ENCODE measurements at regions not wholly inside any gene's neighbourhood (a gene's known extent, or its start where the extent isn't known, plus 50 kb on each side); places are given as distances from the start of the nearest gene placed in this dataset.

DNA sequence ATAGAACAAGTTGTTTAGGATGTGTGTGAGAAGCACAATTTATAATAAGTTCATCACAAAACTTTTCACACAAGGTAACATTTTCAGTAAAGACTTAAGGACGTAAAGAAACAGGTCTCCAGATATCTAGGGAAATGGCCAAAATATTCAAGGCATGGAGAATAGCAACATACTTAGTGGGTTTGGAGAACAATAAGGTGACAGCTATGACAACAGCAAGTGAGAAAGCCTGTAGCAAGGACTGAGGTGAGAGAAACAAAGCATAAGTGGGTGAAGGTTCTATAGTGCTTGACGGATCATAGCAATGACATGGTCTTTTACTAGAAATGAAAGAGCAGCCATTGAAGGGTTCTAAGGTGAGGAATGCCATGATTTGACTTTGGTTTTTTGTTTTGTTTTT, 1337.3 kb downstream of the PCDH18 start:
- in situ Hi-C loops (cut with HindIII; ENCODE audit: low sequenced_read_pairs) = loop anchor here (5.0 kb wide), 1 partner anchor 52 kb away; no protein-coding TSS in a partner anchor

DNA sequence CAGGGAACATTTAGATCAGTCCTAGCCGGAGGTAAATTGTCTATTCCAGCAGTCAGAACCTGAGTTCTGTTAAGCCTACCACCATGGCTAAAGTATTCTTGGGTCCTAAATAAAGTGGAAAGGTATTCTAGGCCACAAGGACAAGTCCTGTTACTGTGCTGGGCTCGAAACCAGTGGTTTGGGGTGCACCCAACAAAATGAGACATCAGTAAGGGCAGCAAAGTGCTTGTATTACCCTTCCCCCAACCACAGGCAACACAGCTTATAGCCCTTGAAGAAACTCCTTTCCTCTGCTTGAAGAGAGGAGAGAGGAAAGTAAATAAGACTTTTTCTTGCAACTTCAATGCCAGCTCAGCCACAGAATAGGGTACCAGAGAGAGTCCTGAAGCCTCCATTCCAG, 1345.6 kb downstream of the PCDH18 start:
- in situ Hi-C loops (cut with HindIII; ENCODE audit: low sequenced_read_pairs) = no loop called here

- in situ Hi-C loops (cut with HindIII; ENCODE audit: low sequenced_read_pairs) = no loop called here
These were observed 1348.8 kb downstream of the PCDH18 start for GRCh38 chr4:136183513-136183912.

GRCh38 chr4:136156947-136157346, 1375.3 kb downstream of the PCDH18 start:
- in situ Hi-C loops (cut with HindIII; ENCODE audit: low sequenced_read_pairs) = no loop called here

DNA sequence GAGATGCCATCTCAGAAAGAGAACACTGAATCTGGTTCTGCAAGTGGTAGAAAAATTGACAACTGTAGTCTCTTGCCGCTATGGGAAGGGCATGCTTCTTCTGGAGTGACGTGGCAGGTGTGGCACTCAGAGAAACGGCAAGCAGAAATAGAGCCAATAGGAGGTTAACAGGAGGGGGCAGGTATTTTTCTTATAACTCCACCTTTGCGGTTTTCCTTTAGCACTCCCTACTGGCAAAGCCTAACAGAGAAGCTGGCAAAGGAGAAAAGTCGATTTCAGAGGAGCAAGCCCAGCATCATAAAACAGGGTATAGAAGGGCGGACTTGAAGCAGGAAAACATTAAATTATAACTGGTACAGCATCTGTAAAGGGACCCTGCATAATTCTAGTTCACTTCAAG, 1382.2 kb downstream of the PCDH18 start:
- in situ Hi-C loops (cut with HindIII; ENCODE audit: low sequenced_read_pairs) = no loop called here

- in situ Hi-C loops (cut with HindIII; ENCODE audit: low sequenced_read_pairs) = no loop called here
These were observed 1395.7 kb downstream of the PCDH18 start for GRCh38 chr4:136136601-136137000.

- in situ Hi-C loops (cut with HindIII; ENCODE audit: low sequenced_read_pairs) = no loop called here
These were observed 1408.0 kb downstream of the PCDH18 start for GRCh38 chr4:136124251-136124745.

DNA sequence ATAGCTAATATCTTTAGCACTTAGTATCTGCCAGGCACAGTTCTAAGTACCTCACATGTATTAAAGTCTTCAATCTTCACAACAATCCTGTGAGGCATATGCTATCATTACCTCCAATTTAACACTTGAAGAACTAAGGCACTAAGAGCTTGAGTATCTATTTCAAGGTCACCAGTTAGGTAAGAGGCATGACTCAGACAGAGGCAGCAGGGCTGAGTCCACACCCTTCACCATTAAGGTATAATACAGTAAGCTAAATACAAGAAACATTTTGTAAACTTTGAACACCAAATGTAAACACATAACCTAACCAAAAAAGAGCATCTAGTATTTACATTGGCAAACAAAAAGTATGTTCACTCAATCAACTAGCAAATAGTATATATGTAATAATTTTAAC, 1410.9 kb downstream of the PCDH18 start:
- in situ Hi-C loops (cut with HindIII; ENCODE audit: low sequenced_read_pairs) = no loop called here

GRCh38 chr4:136113921-136114320, 1418.4 kb downstream of the PCDH18 start:
- in situ Hi-C loops (cut with HindIII; ENCODE audit: low sequenced_read_pairs) = no loop called here

DNA sequence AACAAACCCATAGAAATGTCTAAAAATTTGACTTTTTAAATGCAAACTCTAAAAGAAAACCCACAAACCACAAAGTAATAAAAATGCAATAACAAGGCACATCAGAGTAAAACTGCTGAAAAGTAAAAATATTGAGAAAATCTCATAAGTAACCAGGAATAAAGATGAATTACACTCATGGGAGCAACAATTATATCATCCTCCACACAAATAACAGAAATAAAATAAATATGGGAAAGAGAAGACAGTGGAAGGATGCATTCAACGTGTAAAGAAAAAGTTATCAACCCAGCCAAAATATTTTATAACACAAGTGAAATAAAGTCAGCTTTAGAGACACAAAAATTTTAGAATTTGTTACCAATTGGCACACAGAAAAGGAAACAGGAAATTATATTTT, 1420.2 kb downstream of the PCDH18 start:
- in situ Hi-C loops (cut with HindIII; ENCODE audit: low sequenced_read_pairs) = no loop called here

- in situ Hi-C loops (cut with HindIII; ENCODE audit: low sequenced_read_pairs) = no loop called here
These were observed 1425.5 kb downstream of the PCDH18 start for GRCh38 chr4:136106753-136107152.

- in situ Hi-C loops (cut with HindIII; ENCODE audit: low sequenced_read_pairs) = no loop called here
These were observed 1428.7 kb downstream of the PCDH18 start for GRCh38 chr4:136103616-136104015.

- in situ Hi-C loops (cut with HindIII; ENCODE audit: low sequenced_read_pairs) = no loop called here
These were observed 1434.6 kb downstream of the PCDH18 start for GRCh38 chr4:136097676-136098075.

GRCh38 chr4:136088211-136088867, 1444.0 kb downstream of the PCDH18 start:
- in situ Hi-C loops (cut with HindIII; ENCODE audit: low sequenced_read_pairs) = no loop called here

DNA sequence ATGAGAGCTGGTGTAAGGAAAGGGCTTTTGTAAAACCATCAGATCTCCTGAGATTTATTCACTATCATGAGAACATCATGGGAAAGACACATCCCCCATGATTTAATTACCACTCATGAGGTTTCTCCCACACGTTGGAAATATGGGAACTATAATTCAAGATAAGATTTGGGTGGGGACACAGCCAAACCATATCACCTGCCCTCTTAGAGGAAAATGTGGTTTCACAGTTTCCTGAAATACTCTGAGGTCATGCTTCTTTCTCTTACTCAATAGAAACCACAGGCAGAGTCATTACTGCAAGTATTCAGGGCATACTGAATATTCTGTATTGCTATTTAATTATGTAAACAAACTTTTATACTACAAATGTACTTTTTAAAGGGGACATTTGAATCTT, 1453.3 kb downstream of the PCDH18 start:
- in situ Hi-C loops (cut with HindIII; ENCODE audit: low sequenced_read_pairs) = no loop called here

DNA sequence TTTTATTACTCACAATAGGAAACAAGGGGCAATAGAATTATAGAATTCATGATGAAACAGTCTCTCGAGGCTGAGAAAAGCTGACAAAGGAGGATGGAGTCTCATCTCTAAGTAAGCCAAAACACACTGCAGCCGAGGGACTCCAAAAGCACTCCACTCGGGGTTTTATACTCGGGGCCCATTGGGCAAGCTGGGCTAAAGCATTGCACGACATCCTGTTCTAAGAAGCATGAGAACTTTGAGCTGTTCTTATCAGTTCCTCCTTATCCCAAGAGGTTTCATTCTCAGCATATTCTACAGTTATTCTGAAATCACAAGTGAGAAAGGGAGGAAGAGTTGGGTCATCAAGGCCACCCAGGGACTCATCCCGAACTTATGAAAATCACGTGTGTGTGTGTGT, 1475.5 kb downstream of the PCDH18 start:
- in situ Hi-C loops (cut with HindIII; ENCODE audit: low sequenced_read_pairs) = no loop called here

- in situ Hi-C loops (cut with HindIII; ENCODE audit: low sequenced_read_pairs) = no loop called here
These were observed 1476.9 kb downstream of the PCDH18 start for GRCh38 chr4:136055360-136055759.

DNA sequence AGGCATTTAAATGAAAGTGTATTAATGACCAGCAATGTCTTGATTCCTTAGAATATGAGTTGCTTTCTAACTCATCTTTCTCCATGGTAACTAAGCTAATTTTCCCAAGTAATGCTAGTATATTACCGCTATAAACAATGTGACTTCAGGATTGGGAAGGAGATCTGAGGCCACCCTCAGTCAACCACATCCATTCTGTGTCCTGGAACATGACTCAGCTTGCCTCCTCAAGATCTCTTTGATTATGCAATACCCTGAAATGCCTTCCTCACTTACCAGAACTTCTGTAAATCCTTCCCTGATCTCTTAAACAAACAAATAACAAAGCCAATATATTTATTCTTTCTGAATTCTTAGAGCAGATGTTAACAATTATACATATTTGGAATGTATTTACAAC, 1495.5 kb downstream of the PCDH18 start:
- in situ Hi-C loops (cut with HindIII; ENCODE audit: low sequenced_read_pairs) = no loop called here

DNA sequence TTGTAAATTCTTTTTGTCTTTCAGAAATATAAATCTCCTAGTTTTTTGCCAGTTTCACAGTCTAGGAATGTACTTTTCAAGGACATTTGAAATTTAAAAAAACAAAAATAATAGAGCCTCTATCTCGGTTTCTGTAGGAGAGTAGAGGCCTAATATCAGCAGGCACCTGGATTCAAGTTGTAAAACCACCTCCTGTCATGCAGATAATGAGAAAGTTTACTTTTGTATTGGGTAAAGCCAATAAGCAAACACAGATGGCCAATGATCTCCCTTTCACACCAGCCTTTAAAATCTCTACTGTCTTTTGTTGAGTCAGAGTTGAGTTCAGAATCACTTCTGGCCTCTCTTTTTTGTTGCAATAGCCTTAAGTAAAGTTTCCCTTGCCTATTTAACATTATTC, 1499.9 kb downstream of the PCDH18 start:
- in situ Hi-C loops (cut with HindIII; ENCODE audit: low sequenced_read_pairs) = no loop called here

GRCh38 chr4:136025540-136025939, 1506.8 kb downstream of the PCDH18 start:
- in situ Hi-C loops (cut with HindIII; ENCODE audit: low sequenced_read_pairs) = no loop called here

- in situ Hi-C loops (cut with HindIII; ENCODE audit: low sequenced_read_pairs) = no loop called here
These were observed 1514.7 kb downstream of the PCDH18 start for GRCh38 chr4:136017556-136017955.

GRCh38 chr4:136012220-136012619, 1520.1 kb downstream of the PCDH18 start:
- in situ Hi-C loops (cut with HindIII; ENCODE audit: low sequenced_read_pairs) = no loop called here

DNA sequence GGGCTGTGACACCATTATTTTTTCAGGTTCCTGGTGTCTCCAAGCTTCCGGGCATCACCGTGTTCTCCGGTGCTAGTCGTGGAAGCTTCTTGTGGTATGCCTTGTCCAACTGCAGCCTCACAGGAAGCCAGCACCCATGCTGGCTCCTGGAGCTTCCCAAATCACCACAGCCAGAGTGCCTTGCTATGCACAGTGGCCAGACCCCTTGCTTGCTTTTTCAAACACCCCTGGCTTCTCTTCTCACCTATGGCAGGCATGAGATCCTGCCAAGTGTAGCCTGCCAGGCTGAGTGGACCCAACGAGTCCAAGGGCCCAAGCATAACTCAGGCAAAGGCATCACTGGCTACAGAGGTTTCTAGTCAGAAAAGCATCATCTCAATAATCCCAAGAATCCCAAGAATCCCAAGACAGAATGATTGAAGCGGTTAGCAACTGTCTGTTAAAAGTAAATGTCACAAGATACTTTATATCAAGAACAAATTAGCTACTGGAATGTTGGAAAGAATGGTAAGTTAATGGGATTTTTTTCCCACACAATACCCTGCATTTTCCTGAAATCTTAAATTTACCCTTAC, 1522.9 kb downstream of the PCDH18 start:
- in situ Hi-C loops (cut with HindIII; ENCODE audit: low sequenced_read_pairs) = no loop called here
